ENCODE measurements at regions not wholly inside any gene's neighbourhood (a gene's known extent, or its start where the extent isn't known, plus 50 kb on each side); places are given as distances from the start of the nearest gene placed in this dataset.
"Not testable (repeated sequence)": the region's sequence is repeated elsewhere in the genome, so short reads cannot be mapped to it uniquely, and the experiment has no call there.

DNA sequence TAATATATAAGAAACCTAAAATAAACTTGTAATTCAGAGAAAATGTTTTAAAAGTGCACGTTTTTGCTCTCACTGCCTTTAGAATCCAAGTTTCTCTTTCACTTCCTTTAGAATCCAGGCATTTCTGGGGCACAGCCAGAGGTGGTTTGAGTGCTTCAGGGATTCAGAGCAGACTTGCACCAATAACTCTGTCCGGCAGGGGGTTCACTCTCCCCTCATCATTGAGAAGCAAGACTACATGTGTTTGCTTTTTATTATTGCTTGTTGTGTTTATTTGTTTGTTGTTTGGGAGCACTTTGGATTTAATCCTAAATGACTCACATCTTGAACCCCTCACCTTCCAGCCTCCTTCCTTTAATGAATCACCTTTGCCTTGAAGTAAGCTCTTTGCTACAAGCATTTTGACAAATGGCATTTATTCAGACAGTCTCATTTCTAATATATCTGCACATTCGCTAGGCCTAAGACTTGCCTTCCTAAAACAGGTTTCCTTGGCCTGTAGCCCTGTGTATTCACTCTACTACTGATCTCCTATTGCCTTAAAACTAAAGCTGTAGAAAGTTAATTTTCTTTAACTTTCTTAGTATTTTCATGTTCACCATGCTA, 233.5 kb upstream of the ATP5MC3 start:
- DNase-seq (ENCODE audit: low read depth) = peak; percentile 73

DNA sequence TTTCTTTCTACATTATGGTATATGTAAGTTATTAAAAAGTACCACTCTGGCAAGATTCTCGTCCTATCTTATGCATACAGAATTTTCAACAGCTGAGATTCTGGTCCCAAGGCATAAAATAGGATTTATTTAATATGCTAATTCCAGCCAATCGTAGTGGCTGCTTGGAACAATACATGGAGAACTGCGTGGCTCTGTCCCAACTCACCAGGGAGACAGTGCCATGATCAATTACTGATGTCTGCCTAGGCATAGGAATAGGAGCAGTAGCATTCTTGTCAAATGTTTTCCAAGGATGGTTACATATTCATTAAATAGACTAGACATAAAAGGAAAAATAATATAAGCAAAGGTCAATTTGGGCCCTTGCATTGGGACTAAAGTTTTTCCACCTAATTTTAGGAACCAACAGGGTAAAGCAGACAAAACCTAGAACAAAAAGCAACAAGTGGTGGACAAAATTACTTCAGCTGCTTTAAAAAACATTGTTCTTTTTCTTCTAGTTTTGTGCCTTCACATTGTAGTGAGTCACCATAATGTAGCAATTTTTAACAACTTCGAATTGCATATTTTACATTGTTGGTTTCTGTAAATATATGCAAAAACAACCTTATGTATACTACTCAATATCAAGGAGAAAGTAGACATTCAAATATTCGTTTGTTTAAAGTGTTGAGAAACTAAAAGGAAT, 232.8 kb upstream of the ATP5MC3 start:
- DNase-seq (ENCODE audit: low read depth) = no peak

DNA sequence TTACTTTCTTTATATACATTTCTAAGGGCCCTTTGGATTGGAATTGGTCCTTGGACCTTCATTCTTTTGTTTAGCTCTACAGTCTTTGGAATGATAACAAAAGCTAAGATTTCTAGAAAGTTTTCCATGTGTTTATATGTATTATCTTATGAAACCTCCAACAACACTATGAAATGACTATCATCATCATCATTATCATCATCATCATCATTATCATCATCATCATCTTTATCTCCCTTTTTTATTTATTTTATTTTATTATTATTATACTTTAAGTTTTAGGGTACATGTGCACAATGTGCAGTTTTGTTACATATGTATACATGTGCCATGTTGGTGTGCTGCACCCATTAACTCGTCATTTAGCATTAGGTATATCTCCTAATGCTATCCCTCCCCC, 229.4 kb upstream of the ATP5MC3 start:
- DNase-seq (ENCODE audit: low read depth) = not testable (repeated sequence)

DNA sequence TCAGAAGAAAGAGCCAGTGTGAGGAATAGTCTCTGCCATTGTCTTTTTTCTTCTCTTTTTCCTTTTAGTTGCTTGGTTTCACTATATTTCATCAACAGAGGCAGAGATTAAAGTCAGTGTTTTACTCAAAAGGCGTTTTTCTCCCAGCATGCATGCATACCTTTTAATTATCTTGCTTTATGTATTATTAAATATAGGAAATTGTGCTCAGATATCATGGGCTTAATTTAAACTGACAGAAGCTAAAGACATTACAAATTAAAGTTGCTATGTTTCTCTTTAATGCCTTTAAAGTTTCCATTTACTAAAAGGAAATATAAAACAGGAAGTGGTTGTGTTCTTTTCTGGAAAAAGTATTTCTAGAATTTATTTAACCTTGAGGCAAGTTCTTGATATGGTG, 223.3 kb upstream of the ATP5MC3 start:
- DNase-seq (ENCODE audit: low read depth) = no peak

DNA sequence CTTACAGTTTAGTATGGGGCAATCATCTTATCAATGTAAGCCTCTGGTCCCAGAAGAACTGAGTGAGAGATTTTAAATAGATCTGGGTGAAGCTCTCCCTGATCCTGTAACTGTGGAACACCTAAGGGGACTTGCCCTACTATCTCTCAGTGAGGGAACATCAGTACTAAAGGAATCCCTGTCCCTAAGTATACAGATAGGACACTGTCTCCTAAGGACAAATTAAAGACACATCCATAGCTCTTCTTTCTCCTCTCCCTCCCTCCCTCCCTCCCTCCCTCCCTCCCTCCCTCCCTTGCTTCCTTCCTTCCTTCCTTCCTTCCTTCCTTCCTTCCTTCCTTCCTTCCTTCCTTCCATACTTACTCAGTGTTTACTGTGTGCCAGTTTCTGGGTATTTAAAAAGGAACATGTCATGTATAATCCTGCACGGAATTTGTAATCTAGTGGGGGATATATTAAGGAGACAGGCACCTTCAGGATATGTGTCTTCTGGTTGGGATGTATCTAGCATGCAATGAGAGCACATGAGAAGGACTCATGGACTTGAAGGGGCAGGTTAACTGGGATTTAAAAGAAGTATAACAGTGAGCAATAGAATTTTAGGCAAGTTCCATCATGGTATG, 222.2 kb upstream of the ATP5MC3 start:
- no peak for DNase-seq (ENCODE audit: low read depth)

DNA sequence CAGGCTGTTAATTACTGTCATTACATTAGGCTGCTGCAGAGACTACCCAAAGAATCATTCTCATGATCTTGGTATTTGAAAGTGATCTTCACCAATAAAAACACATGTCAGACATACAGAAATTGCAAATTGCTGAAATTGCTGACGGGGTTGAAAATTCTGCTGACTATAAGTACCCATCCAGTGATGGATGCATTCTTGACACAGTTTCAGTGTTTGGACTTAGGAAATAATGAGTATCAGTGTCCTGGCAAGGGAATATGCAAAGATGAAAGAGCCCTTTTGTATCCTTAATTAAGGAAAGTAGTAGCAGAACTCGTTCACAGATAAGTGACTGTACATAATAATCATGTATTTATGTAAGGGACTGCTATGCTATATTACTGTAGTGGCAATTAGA, 221.1 kb upstream of the ATP5MC3 start:
- DNase-seq (ENCODE audit: low read depth) = peak; percentile 3

DNA sequence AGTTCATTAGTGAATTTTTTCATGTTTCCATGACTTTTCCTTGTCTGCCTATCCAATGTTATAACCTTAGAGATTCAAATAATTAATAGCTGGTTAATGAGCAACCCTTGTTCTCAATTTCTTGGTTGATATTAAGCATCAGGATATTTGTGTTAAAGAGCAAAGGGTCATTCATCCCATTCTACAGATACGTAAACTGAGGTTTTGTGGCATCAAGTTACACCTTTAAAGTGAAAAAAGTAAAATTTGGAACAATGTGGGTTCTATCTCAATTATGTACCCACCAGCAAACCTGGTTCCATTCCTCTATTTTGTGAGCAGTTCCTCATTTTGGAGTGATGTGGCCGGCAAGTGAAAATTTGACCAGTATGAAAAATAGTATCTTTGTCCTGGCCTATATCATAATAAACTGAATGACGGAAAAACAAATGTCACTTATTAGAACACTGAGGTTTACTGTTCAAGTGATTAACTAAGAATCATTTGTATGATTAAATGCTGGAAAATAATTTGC, 220.5 kb upstream of the ATP5MC3 start:
- DNase-seq (ENCODE audit: low read depth) = no peak

DNA sequence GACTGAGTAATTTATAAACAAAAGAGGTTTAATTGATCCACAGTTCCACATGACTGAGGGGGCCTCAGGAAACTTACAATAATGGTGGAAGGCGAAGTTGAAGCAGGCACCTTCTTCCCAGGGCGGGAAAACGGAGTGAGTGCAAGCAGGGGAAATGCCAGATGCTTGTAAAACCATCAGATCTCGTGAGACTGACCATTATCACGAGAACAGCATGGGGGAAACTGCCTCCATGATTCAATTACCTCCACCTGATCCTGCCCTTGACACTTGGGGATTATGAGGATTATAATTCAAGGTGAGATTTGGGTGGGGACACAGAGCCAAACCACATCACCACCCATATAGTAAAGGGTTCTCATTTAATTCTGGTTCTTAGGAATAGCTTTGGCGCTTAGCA, 219.5 kb upstream of the ATP5MC3 start:
- no peak for DNase-seq (ENCODE audit: low read depth)

DNA sequence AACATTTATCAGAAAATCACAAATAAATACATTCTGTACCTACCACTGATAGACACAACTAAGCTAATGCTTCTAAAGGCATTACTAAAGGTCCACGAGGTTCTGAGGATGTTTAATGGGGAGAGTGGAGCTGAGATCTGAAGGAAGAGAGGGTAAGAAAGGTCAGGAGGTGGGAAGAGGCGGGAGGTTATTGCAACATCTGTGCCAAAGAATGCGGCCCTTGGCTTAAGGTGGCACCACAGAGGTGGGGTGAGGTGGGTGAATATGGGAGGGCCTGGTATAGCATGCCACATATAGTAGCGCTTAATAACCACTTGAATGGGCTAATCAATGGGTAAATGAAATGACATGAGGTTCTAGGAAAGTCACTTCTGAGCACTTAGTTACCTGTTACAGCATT, 217.8 kb upstream of the ATP5MC3 start:
- DNase-seq (ENCODE audit: low read depth) = no peak

DNA sequence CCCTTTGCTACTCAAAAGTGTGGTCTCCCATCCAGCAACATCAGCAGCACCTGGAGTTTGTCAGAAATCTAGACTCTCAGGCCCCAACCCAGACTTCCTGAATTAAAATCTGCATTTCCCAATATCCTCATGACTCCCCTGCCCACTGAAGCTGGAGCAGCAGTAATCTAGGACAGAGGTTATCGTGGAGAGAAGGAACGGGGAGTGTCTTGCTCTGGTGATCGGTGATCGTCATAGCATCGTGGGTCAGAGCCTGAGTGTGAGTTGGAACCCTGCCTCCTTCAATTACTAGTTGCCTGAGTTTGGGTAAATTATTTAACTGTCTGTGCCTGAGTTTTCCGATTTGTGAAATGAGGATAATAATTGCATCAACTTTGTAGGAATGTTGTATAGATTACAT, 217.3 kb upstream of the ATP5MC3 start:
- DNase-seq (ENCODE audit: low read depth) = no peak

DNA sequence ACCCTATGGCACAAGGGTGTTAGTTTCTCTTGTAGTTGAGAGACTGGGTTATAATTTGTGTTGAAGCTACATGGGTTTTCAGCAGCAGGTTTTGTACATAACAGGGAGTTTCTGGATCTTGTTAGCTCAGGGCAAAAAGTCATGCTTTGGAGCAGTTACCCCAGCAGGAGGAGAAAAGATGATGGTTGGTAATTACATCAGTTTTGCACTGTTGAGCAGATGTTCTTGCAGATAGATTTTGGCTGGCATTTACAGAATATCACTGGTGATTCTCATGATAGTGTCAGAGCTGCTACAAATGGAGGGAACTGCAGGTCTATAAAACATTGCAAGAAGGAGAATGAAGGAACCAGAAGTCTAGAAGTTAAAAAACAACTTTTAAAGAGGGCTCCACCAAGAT, 215.2 kb upstream of the ATP5MC3 start:
- no peak for DNase-seq (ENCODE audit: low read depth)

DNA sequence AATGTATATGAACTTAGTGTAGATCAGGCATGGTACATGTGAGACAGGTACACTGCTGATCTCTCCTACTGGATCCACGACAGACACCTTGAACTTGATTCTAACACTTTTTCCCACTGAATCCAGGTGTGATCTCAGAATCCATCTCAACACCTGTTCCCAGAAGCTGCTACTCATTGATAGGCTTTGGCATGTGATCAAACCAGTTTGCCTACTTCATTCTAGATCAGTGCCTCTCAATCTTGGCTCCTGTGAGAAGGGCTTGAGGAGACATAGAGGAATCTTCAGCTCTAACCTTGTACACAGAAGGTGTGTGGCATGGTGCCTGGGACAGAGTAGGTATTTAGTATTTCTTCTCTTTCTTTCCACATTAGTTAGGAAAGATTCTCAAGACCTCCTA, 212.3 kb upstream of the ATP5MC3 start:
- DNase-seq (ENCODE audit: low read depth) = no peak

DNA sequence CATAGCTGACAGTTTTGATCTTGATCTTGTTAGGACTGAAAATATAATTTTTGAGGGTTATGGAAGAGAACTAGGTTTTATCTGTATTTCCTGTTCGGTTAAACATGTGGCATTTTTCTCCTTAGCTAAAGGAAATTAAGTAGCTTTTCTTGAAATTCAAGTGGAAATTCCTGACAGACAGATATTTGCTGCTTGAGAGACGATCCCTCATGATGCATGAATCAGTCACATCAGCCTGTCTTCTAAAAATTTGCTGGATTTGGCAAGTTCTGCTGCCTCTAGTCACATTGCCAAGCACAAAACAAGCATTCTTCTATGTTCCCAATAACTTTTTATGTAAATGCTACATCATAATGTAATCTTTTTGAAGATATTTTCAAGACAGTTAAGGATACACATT, 201.8 kb upstream of the ATP5MC3 start:
- DNase-seq (ENCODE audit: low read depth) = no peak

DNA sequence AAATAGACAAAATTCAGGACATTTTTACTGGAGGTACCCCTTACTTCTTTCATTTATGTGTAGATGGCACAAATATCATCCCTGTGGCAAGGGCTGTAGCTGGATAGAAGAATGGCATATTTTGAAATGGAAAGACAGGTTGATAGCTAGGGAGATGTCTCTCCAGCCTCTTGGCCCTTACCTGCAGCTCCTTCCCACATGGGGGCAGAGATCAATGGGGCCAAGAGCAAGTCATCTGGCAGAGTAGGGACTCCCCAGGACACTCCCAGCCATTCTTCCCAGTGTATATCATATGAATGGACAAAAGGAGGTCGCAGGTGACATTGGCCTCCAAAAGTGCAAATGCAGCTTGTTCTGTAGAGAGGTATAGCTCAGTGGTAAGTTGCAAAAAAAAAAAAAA, 192.2 kb upstream of the ATP5MC3 start:
- no peak for DNase-seq (ENCODE audit: low read depth)

DNA sequence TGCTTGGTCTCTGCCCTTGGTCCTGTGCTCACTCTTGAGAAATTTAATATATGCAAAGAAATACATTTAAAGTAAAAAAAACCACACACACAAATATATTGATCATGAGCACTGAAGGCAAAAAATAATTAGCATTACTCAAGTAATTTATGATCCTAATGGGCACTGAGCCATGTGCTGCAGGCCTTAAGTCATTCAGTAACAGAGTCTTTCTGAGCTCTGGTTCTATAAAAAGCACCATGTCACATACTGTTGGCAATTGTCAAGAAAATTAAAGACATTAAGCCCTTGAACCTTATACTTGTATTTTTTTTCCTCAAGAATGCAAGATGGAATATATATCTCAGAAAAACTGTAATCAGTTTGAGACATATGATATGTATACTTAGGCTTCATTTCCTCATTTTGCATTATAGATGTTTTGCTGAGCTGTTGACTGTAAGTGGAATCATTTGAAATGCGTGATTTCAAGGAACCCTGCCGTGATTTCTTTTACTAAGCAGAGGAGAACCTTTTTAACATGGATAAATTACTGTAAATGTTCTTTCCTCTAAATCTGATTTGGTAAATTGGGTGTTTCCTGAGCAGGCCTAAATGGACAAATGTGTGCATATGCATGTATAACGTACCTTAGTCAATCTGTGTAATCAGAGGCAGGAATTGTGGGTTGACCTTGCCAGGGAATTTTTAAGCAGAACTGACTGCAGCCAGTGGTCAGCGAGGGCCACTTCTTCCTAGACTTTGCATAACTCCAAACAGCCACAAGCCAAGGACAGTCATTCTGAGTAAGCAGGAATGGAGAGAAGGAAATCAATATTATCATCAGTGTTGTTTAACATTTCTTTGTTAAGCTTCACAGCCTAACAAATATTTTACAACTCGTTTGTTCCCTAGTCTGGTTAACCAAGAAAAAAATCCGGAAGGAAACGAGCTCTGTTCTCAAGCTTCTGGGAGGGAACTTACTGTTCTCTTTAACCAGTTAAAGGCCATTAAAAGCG, 191.5 kb upstream of the ATP5MC3 start:
- peak; percentile 20 for DNase-seq (ENCODE audit: low read depth)

DNA sequence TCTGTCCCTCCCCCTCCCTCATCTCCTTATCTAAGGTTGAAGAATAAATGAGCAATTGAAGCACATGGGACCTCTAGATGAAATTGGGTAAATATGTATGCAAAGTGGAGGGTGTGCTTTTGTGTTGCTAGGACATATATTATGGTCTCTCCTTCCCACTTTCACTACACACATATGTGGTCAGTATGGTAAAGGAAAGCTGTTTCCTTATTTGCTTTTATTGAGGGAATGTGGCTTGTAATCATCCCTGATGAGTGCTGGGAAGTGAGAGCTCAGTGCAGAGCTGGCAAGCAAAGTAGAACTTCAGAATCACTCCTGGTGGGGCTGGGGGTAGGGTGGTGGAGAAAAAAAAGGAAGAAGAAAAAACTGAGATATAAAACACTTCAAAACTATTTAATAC, 189.9 kb upstream of the ATP5MC3 start:
- no peak for DNase-seq (ENCODE audit: low read depth)

DNA sequence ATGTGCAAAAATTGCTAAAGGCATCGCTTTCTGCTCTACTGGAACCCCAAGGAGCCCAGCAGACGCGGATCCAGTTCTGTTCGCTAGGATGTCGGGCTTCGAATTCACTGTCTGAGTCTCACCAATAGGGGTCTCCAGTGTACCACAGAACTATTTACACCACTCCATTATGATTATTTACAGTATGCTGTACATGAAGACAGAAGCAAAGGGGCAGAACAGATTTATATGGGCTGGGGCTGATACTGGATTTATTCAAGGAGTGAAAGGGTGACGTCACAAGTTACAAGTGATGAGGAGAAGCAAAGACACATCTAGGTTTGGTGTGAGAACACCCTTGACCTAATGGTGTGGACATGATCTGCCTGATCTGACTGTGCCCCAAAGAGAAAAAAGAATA, 185.3 kb upstream of the ATP5MC3 start:
- peak; percentile 53 for DNase-seq (ENCODE audit: low read depth)

DNA sequence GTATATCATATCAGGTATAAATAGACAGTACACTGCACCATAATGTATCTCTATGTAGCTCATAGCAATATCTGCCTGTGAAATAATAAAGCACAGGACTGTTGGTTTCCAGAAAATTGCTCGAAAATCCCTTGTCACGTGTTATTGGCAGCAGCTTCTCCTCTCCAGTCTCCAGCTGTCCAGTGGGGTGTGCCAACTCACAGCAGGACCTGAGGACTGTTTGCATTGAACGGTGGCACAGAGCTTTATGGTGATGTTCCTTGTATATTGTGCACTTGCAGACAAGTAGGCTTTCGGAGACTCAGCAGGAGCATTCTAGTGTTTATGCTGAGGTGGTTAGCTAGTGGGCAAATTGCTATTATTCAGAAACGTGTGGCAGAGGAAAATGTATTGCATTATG, 182.2 kb upstream of the ATP5MC3 start:
- DNase-seq (ENCODE audit: low read depth) = no peak

DNA sequence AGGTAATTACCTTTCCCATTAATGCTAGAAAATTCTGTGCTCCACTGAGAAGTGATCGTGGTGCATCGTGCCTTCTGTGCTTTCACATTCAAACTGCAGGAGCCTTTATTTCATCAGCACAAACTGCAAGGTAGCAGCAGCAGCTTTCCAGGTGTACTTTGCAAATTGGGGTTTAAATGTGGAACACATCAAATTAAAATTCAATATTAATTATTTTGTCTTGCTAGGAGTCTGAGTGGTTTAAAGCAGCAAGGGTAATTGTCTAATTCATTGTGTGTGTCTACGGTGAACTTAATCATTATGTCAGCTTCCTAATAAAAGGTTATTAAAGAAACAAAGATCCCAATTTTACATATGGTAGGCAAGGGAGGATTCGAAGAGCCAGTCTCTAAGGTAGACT, 180.8 kb upstream of the ATP5MC3 start:
- no peak for DNase-seq (ENCODE audit: low read depth)

DNA sequence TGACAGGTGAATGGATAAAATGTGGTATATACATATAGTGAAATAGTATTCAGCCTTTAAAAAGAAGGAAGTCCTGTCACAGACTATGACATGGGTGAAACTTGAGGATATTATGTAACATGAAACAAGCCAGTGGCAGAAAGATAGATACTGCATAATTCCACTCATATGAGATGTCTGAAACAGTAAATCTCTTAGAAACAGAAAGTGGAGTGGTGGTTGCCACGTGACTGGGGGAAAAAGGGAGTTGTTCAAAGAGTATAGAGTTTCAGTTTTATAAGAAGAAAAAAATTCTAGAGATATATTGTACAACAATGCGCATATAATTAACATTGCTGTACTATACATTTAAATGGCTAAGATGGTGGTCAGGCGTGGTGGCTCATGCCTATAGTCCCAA, 178.2 kb upstream of the ATP5MC3 start:
- no peak for DNase-seq (ENCODE audit: low read depth)

DNA sequence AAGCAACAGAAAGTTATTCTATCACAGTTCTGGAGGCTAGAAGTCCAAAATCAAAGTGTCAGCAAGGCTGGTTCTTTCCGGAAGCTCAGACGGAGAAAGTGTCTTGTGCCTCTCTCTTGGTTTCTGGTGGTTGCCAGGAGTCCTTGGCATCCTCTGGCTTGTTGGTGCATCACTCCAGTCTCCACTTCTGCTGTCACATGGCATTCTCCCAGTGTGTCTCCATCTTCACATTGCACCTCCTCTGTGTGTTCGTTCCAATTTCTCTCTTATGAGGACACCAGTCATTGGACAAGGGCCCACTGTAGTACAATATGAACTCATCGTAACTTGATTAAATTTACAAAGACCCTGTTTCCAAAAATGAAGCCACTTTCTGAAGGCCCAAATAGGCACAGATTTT, 175.4 kb upstream of the ATP5MC3 start:
- DNase-seq (ENCODE audit: low read depth) = no peak

DNA sequence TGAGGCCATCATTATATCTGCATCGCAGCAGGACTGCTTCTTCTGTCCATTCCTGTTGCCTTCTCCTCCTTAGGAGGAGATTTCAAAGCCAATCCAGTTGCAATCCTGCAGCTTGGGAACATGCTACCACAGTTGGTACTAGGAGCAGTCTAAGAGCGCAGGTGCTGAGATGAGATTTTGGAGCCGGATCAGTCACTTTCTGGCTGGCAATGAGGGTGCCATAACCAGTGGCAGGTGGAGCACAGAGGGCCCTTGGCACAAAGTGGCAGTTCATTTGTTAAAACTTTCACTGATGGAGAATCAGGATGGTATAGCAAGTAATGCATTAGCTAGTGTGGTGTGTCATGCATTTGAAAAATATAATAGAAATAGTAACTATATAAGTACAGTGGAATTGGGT, 173.7 kb upstream of the ATP5MC3 start:
- DNase-seq (ENCODE audit: low read depth) = no peak

All from RPMI7951 (cell line).